T-cell (primary cell): ENCODE measurements at regions not wholly inside any gene's neighbourhood (a gene's known extent, or its start where the extent isn't known, plus 50 kb on each side); places are given as distances from the start of the nearest gene placed in this dataset.

Experiments used
- ATAC-seq, 4 experiments: fragments of 200-7000 bp in 3 of 4; fragments of 150-1000 bp in 1 of 4; cut with Tn5 transposase; replicated peaks in 1 of 4; 1 replicate in 3 of 4; 2 replicates in 1 of 4; pipeline ENCODE4 v1.10.0; 2021; ENCODE audit warnings: moderate library complexity in 3 of 4, mild to moderate bottlenecking in 2 of 4, moderate number of reproducible peaks in 1 of 4
- CTCF ChIA-PET, 2 donors: fragments of 300-600 bp; sonication (Branson Sonifier 250); formaldehyde crosslinking; loops; one replicate each; lab custom pipeline; 2022; ENCODE audit warnings: antibody characterized with exemption in 2 of 2; lab: Charles Lee
- POLR2A ChIA-PET, 2 donors: fragments of 300-600 bp; sonication (Branson Sonifier 250); formaldehyde crosslinking; loops; one replicate each; lab custom pipeline; 2022; ENCODE audit warnings: antibody characterized with exemption in 2 of 2; lab: Charles Lee
- DNase-seq, 35 experiments: peaks; one replicate each; pipeline versions ENCODE4 v3.0.0 to v3.0.0-alpha.2; 2013 to 2023
- H3K27ac ChIP-seq: one replicate; pipeline ENCODE4 v1.5.1; 2013; ENCODE audit warnings: low read length
- H3K27me3 ChIP-seq, 2 experiments: replicated peaks in 1 of 2; 1 replicate in 1 of 2; 2 replicates in 1 of 2; pipeline versions ENCODE4 v1.6.1 to v1.7.0; 2013; ENCODE audit warnings: low read length in 1 of 2, mixed read lengths in 1 of 2; ENCODE audit not compliant: control insufficient read depth in 2 of 2, insufficient read depth in 2 of 2; ENCODE audit errors: extremely low read depth in 1 of 2
- H3K36me3 ChIP-seq, 2 donors: 1 replicate in 1 of 2; 2 replicates in 1 of 2; pipeline versions ENCODE4 v1.6.1 to v1.7.0; 2013; ENCODE audit warnings: low read length in 1 of 2; ENCODE audit not compliant: control insufficient read depth in 2 of 2, insufficient read depth in 1 of 2; ENCODE audit errors: extremely low read depth in 1 of 2
- H3K4me1 ChIP-seq, 2 experiments: 1 replicate in 1 of 2; 2 replicates in 1 of 2; pipeline versions ENCODE4 v1.6.1 to v1.7.0; 2013; ENCODE audit warnings: low read length in 2 of 2, mixed read lengths in 1 of 2; ENCODE audit not compliant: insufficient read depth in 2 of 2, control insufficient read depth in 1 of 2; ENCODE audit errors: extremely low read depth in 1 of 2
- H3K4me3 ChIP-seq, 2 donors: 1 replicate in 1 of 2; 2 replicates in 1 of 2; pipeline versions ENCODE4 v1.5.1 to v1.7.0; 2013; ENCODE audit warnings: mild to moderate bottlenecking in 2 of 2, low read length in 1 of 2, moderate library complexity in 1 of 2; ENCODE audit not compliant: control insufficient read depth in 1 of 2; ENCODE audit errors: extremely low read depth in 1 of 2
- H3K9me3 ChIP-seq: 2 replicates; pipeline ENCODE4 v1.7.0; 2013
- H3K27ac Mint-ChIP-seq, 2 donors: one replicate each; pipeline ENCODE4 v1.8.0; 2020 to 2021; ENCODE audit warnings: mild to moderate bottlenecking in 2 of 2, mixed read lengths in 2 of 2
- H3K27me3 Mint-ChIP-seq, 2 donors: one replicate each; pipeline ENCODE4 v1.8.0; 2021 to 2022; ENCODE audit warnings: mixed read lengths in 2 of 2
- H3K36me3 Mint-ChIP-seq: one replicate; pipeline ENCODE4 v1.8.0; 2021; ENCODE audit warnings: mixed read lengths
- H3K4me1 Mint-ChIP-seq, 3 donors: one replicate each; pipeline ENCODE4 v1.8.0; 2020 to 2022; ENCODE audit warnings: mixed read lengths in 3 of 3, mild to moderate bottlenecking in 1 of 3
- H3K4me3 Mint-ChIP-seq, 3 donors: one replicate each; pipeline ENCODE4 v1.8.0; 2020 to 2022; ENCODE audit warnings: mild to moderate bottlenecking in 3 of 3, mixed read lengths in 3 of 3, moderate library complexity in 3 of 3
- H3K9me3 Mint-ChIP-seq, 3 donors: one replicate each; pipeline ENCODE4 v1.8.0; 2020 to 2022; ENCODE audit warnings: mixed read lengths in 3 of 3
- WGBS: methylation state at CpG from one replicate; pipeline ENCODE4 v1.1.5; 2013; ENCODE audit warnings: missing lambda C conversion rate; ENCODE audit not compliant: insufficient coverage; 5-methylcytosine and 5-hydroxymethylcytosine counted together

GRCh38 chr15:85324202-85324601 is 56.2 kb upstream of the AKAP13 start:
- no peak for ATAC-seq
- H3K4me3 Mint-ChIP-seq: no peak overlapping the region
- Histone ChIP-seq H3K27ac (no peak overlapping the region), H3K9me3 (no peaks in the 10 kb centered on the region), H3K4me1 (peaks cover 0 to under 1% of the 10 kb centered on the region in 2 experiments), H3K4me3 (no peak overlapping the region), H3K36me3 (no peaks in the 10 kb centered on the region), H3K27me3 (no peaks in the 10 kb centered on the region)
- CTCF ChIA-PET: no interaction called here
- H3K9me3 Mint-ChIP-seq: peaks cover 0 to 11% (median 4%) of the 10 kb centered on the region in 3 donors
- H3K27me3 Mint-ChIP-seq: no peaks in the 10 kb centered on the region
- H3K36me3 Mint-ChIP-seq: peaks cover 10% of the 10 kb centered on the region
- H3K4me1 Mint-ChIP-seq: peaks cover 14 to 27% (median 14%) of the 10 kb centered on the region in 3 donors
- WGBS: no CpG with 5 or more reads among the region's 2 CpGs
- H3K27ac Mint-ChIP-seq: no peak overlapping the region
- POLR2A ChIA-PET: interaction anchor here (0.5 to 0.6 kb wide), 3 partner anchors 56 to 321 kb away, joined by 3 to 6 read pairs (median 5); partner anchors contain the start of gene AKAP13 (in 1 of the 2)
- no peak for DNase-seq

DNA sequence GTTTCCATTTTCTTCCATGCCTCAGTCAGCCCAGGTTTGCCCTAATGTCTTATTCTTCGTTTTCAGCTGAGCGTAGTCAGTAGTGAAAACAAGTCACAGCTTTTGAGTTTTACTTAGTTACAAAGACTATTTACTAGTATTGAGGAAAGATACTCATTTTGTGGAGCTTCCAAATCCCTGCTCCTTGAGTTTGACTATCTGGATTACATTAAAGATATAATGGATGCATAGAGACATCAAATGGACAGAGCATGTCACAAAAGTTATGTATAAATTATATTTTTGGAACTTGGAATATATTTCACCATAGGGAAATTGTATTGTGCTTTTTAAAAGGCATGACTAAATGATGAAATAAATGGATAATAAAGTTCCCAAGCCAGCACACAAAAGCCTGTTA is 54.6 kb upstream of the AKAP13 start:
- H3K27ac ChIP-seq: no peak overlapping the region
- H3K9me3 ChIP-seq: no peaks in the 10 kb centered on the region
- Mint-ChIP-seq H3K36me3 (peaks cover 6% of the 10 kb centered on the region), H3K27ac (no peak overlapping the region), H3K27me3 (no peaks in the 10 kb centered on the region), H3K4me3 (no peak overlapping the region), H3K9me3 (peaks cover 0 to 7% (median 4%) of the 10 kb centered on the region in 3 donors), H3K4me1 (peaks cover 29 to 36% (median 30%) of the 10 kb centered on the region in 3 donors)
- POLR2A ChIA-PET: interaction anchor here in 1 of 2 donors (0.5 kb wide), 1 partner anchor 107 kb away, joined by 4 read pairs; no protein-coding TSS in a partner anchor
- CTCF ChIA-PET: no interaction called here
- no CpG with 5 or more reads among the region's 2 CpGs for WGBS
- peaks cover 7 to 13% of the 10 kb centered on the region in 2 experiments for H3K4me1 ChIP-seq
- no peaks in the 10 kb centered on the region for H3K36me3 ChIP-seq
- DNase-seq (no peak), ATAC-seq (no peak)
- H3K27me3 ChIP-seq: no peaks in the 10 kb centered on the region
- H3K4me3 ChIP-seq: no peak overlapping the region

GRCh38 chr15:85326291-85326690 is 54.1 kb upstream of the AKAP13 start:
- peak overlapping the region in 1 of 2 donors; percentile 39 for H3K27ac Mint-ChIP-seq
- H3K36me3 Mint-ChIP-seq: peaks cover 6% of the 10 kb centered on the region
- H3K36me3 ChIP-seq: no peaks in the 10 kb centered on the region
- no peak for ATAC-seq
- no peak overlapping the region for H3K4me3 Mint-ChIP-seq
- ChIA-PET CTCF (interaction anchor here in 1 of 2 donors (1.1 kb wide), 1 partner anchor 43 kb away, joined by 3 read pairs; no protein-coding TSS in a partner anchor), POLR2A (interaction anchor here in 1 of 2 donors (0.5 kb wide), 1 partner anchor 106 kb away, joined by 4 read pairs; no protein-coding TSS in a partner anchor)
- no peaks in the 10 kb centered on the region for H3K9me3 ChIP-seq
- peaks cover 33 to 41% (median 35%) of the 10 kb centered on the region in 3 donors for H3K4me1 Mint-ChIP-seq
- no peaks in the 10 kb centered on the region for H3K27me3 Mint-ChIP-seq
- peaks cover 0 to 7% (median 4%) of the 10 kb centered on the region in 3 donors for H3K9me3 Mint-ChIP-seq
- no peak overlapping the region for H3K4me3 ChIP-seq
- no peak overlapping the region for H3K27ac ChIP-seq
- peaks cover 10 to 17% of the 10 kb centered on the region in 2 experiments for H3K4me1 ChIP-seq
- no peaks in the 10 kb centered on the region for H3K27me3 ChIP-seq
- DNase-seq: no peak

DNA sequence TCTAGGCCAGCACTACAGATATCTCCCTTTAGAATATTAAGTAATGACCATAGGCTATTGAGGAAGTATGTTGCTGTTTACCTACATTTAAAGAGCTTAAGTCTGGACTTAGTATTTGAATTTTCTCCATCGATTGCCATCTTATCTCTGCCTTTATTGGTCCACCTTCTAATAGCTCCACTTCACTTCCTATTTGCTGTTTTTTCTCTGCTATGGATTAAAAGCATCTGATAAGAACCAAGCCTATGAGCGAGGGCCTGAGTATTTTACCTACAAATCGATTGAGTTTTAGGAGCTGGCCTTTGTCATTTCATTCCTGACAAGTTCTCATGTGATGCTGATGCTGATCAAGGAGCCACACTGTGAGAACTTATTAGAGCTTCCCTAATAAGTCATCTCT is 52.6 kb upstream of the AKAP13 start:
- 100% methylated on average over 2 of the region's 3 CpGs for WGBS
- Mint-ChIP-seq H3K36me3 (peaks cover 3% of the 10 kb centered on the region), H3K4me1 (peaks cover 42 to 54% (median 43%) of the 10 kb centered on the region in 3 donors), H3K4me3 (no peak overlapping the region), H3K27ac (peak overlapping the region; percentile 85 to 89), H3K9me3 (peaks cover 0 to 5% (median 4%) of the 10 kb centered on the region in 3 donors), H3K27me3 (no peaks in the 10 kb centered on the region)
- no peaks in the 10 kb centered on the region for H3K36me3 ChIP-seq
- POLR2A ChIA-PET: no interaction called here
- ATAC-seq (no peak), DNase-seq (no peak)
- no peaks in the 10 kb centered on the region for H3K9me3 ChIP-seq
- peaks cover 15 to 29% of the 10 kb centered on the region in 2 experiments for H3K4me1 ChIP-seq
- H3K4me3 ChIP-seq: no peak overlapping the region
- H3K27me3 ChIP-seq: no peaks in the 10 kb centered on the region
- peak overlapping the region; percentile 39 for H3K27ac ChIP-seq
- CTCF ChIA-PET: interaction anchor here (0.6 to 1.1 kb wide), 4 partner anchors 31 to 76 kb away, joined by 3 read pairs; no protein-coding TSS in a partner anchor

- Histone ChIP-seq H3K9me3 (no peaks in the 10 kb centered on the region), H3K4me1 (peaks cover 15 to 29% of the 10 kb centered on the region in 2 experiments), H3K27ac (peak overlapping the region; percentile 88), H3K4me3 (peak overlapping the region; percentile 58 to 67), H3K36me3 (no peaks in the 10 kb centered on the region), H3K27me3 (no peaks in the 10 kb centered on the region)
- WGBS: 6% methylated on average over 11 of the region's 19 CpGs
- no peaks in the 10 kb centered on the region for H3K36me3 Mint-ChIP-seq
- no peaks in the 10 kb centered on the region for H3K9me3 Mint-ChIP-seq
- H3K4me1 Mint-ChIP-seq: peaks cover 49 to 60% (median 52%) of the 10 kb centered on the region in 3 donors
- H3K4me3 Mint-ChIP-seq: peak overlapping the region; percentile 84 to 94 (median 90)
- POLR2A ChIA-PET: interaction anchor here (0.6 to 1.0 kb wide), 5 partner anchors 21 to 75 kb away, joined by 3 to 15 read pairs (median 4); partner anchors contain the start of gene AKAP13 (in 1 of the 2)
- CTCF ChIA-PET: interaction anchor here in 1 of 2 donors (0.5 to 2.9 kb wide), 6 partner anchors 8 to 178 kb away, joined by 3 to 23 read pairs (median 4); partner anchors contain the start of gene AKAP13
- no peaks in the 10 kb centered on the region for H3K27me3 Mint-ChIP-seq
- H3K27ac Mint-ChIP-seq: peak overlapping the region; percentile 97 to 98
- peak; percentile 29 to 68 (median 46) for ATAC-seq
- peak in 11 of 35 experiments; percentile 5 to 62 (median 25) for DNase-seq
These were observed 50.6 kb upstream of the AKAP13 start for GRCh38 chr15:85329561-85330422.
